SU-DHL-6 (cell line): ENCODE measurements at regions not wholly inside any gene's neighbourhood (a gene's known extent, or its start where the extent isn't known, plus 50 kb on each side); places are given as distances from the start of the nearest gene placed in this dataset.

Source experiments
- CTCF ChIP-seq: fragments of 200-600 bp; sonication (generic); IDR thresholded peaks from one replicate; pipeline ENCODE4 v1.5.1; 2017; ENCODE audit warnings: antibody characterized with exemption, mild to moderate bottlenecking, low read length, moderate library complexity; ENCODE audit not compliant: insufficient read depth, poor library complexity, severe bottlenecking
- EZH2phosphoT487 ChIP-seq: fragments of 200-600 bp; sonication (generic), shearing (Covaris generic); conservative IDR thresholded peaks from 2 replicates; pipeline ENCODE4 v1.6.1; 2018; ENCODE audit warnings: mild to moderate bottlenecking, antibody characterized with exemption, low read length, moderate library complexity, mixed read lengths

- TF ChIP-seq CTCF (no peak), EZH2phosphoT487 (no peak)
Observed at GRCh38 chr2:192328297-192328696, 133.6 kb upstream of the TMEFF2 start.
